HUES6 (cell line): ENCODE measurements at regions not wholly inside any gene's neighbourhood (a gene's known extent, or its start where the extent isn't known, plus 50 kb on each side); places are given as distances from the start of the nearest gene placed in this dataset.
"Not testable (repeated sequence)": the region's sequence is repeated elsewhere in the genome, so short reads cannot be mapped to it uniquely, and the experiment has no call there.

Experiments used
- H3K27ac ChIP-seq: 2 replicates; pipeline ENCODE4 v1.7.0; 2013; ENCODE audit warnings: low read depth, mild to moderate bottlenecking, low read length, inconsistent platforms
- H3K27me3 ChIP-seq: 2 replicates; pipeline ENCODE4 v1.6.1; 2013; ENCODE audit warnings: low read length; ENCODE audit not compliant: control insufficient read depth, insufficient read depth
- H3K36me3 ChIP-seq: 2 replicates; pipeline ENCODE4 v1.6.1; 2013; ENCODE audit warnings: low read length; ENCODE audit not compliant: control insufficient read depth, insufficient read depth
- H3K4me1 ChIP-seq: 2 replicates; pipeline ENCODE4 v1.6.1; 2013; ENCODE audit warnings: low read length; ENCODE audit not compliant: control insufficient read depth, insufficient read depth
- H3K4me3 ChIP-seq: 2 replicates; pipeline ENCODE4 v1.5.1; 2013; ENCODE audit warnings: low read depth, low read length
- H3K9ac ChIP-seq: one replicate; pipeline ENCODE4 v1.6.1; 2013; ENCODE audit warnings: mild to moderate bottlenecking, low read length
- H3K9me3 ChIP-seq: 2 replicates; pipeline ENCODE4 v1.6.1; 2013; ENCODE audit warnings: low read depth, low read length; ENCODE audit not compliant: control insufficient read depth, insufficient read depth

DNA sequence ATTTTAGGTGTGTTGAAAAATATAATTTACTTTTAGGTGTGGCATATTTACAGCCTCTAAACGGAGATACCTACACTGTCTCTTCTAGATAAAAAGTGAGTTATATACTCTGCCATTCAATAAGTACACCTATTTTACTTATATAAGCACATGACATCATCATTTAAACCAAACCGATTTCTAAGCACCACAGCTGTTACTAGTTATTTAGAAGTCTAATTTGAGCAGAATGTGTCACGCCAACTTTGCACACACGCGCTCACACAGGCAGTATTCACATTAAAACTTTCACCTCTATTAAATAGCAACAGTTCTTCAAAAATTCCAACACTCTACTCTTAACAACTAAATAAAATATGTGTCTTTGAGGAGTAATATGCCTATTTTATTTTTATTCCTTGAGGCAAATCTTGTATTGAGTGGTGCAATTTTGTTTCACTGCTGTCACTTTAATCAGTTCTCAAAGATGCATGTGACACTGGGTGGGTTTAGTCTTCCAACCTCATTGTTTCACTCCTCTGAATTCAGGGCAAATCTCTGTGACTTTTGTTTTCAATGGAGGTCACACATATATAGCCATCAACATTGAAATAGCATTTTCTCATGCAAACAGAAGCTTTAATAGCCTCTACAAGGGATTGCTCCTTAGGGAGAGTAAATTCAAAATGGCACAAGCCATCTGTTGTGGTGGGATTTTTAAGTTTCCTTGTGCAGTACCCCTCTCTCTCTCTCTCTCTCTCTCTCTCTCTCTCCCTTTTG, 721.0 kb downstream of the PLCL1 start:
- H3K36me3 ChIP-seq, result no peaks in the 10 kb centered on the region

DNA sequence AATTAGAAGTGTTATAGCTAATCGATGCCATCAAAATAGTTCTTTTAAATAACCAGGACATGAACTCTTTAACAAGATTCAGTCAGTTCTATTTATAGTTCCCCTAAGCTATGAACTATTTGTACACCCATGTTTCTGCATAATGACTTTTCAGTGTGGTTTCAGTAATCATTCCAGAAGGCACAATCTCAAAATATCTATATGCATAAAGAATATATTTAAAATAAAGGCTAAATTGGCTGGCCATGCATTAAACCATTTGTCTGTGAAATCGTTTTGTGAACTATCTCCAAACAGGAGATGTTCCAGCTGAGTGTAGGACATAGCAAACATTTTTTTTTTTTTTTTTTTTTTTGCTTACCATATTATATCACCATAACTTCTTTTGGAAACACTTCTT, 719.3 kb downstream of the PLCL1 start:
- peaks cover 11% of the 10 kb centered on the region; the same call in 1 of the 2 replicates for H3K4me1 ChIP-seq
- H3K27me3 ChIP-seq, result no peaks in the 10 kb centered on the region
- no peak overlapping the region for H3K9ac ChIP-seq
- no peak overlapping the region for H3K27ac ChIP-seq
- H3K36me3 ChIP-seq, result no peaks in the 10 kb centered on the region
- no peak overlapping the region for H3K4me3 ChIP-seq
- H3K9me3 ChIP-seq, result no peaks in the 10 kb centered on the region

More for the DNA sequence above, 721.0 kb downstream of the PLCL1 start:
- H3K4me1 ChIP-seq, result peaks cover 11% of the 10 kb centered on the region; the same call in 1 of the 2 replicates
- H3K9me3 ChIP-seq, result no peaks in the 10 kb centered on the region
- no peak overlapping the region for H3K4me3 ChIP-seq
- no peaks in the 10 kb centered on the region for H3K27me3 ChIP-seq
- H3K27ac ChIP-seq, result no peak overlapping the region
- H3K9ac ChIP-seq, result no peak overlapping the region

DNA sequence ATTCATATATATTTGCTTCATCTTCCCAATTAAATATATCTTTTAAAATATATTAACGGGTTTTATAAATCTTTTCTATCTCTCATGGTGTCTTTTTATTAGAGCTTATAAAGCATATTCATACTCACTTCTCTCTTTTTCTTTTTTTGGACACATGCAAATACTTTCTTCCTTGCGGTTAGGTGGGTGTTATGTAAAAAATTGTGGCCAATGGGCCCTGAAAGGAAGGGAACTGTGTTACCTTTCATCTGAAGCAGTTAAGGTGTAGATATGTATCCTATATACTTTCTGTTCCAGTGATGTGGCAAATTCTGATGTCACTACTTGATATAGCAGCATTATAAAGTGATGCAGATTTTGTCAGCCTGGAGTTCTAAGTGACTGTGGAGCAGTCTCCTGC, 714.5 kb downstream of the PLCL1 start:
- H3K4me1 ChIP-seq, result no peaks in the 10 kb centered on the region
- no peaks in the 10 kb centered on the region for H3K36me3 ChIP-seq
- H3K4me3 ChIP-seq, result no peak overlapping the region
- H3K9ac ChIP-seq, result no peak overlapping the region
- no peak overlapping the region for H3K27ac ChIP-seq
- H3K27me3 ChIP-seq, result no peaks in the 10 kb centered on the region
- no peaks in the 10 kb centered on the region for H3K9me3 ChIP-seq

DNA sequence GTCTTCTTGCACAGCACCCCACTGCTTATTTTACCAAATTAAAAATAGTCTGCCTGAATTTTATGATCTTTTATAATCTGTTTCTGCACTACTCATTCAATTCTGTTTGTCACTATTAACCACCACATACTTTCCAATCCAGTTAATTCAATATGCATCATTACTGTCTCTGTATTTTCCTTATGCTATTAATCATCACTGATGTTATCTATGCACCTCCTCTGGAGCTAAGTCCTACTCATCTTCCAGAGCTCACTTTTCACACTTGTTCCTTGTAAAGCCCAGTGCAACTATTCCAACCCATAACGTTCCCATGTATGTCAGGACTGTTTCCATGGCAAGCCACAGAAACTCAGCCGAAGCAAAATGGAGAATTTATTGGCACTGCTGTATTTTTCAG, 713.6 kb downstream of the PLCL1 start:
- Histone ChIP-seq H3K4me1 (no peaks in the 10 kb centered on the region), H3K27ac (no peak overlapping the region), H3K4me3 (no peak overlapping the region), H3K27me3 (no peaks in the 10 kb centered on the region), H3K36me3 (no peaks in the 10 kb centered on the region), H3K9ac (no peak overlapping the region), H3K9me3 (no peaks in the 10 kb centered on the region)

DNA sequence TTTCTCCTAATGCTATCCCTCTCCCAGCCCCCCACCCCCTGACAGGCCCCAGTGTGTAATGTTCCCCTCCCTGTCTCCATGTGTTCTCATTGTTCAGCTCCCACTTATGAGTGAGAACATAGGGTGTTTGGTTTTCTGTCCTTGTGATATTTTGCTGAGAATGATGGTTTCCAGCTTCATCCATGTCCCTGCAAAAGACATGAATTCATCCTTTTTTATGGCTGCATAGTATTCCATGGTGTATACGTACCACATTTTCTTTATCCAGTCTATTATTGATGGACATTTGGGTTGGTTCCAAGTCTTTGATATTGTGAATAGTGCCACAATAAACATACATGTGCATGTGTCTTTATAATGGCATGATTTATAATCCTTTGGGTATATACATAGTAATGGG, 704.2 kb downstream of the PLCL1 start:
- H3K4me3 ChIP-seq, H3K9me3 ChIP-seq, H3K36me3 ChIP-seq, H3K4me1 ChIP-seq, H3K27me3 ChIP-seq, H3K9ac ChIP-seq, H3K27ac ChIP-seq: not testable (repeated sequence)

DNA sequence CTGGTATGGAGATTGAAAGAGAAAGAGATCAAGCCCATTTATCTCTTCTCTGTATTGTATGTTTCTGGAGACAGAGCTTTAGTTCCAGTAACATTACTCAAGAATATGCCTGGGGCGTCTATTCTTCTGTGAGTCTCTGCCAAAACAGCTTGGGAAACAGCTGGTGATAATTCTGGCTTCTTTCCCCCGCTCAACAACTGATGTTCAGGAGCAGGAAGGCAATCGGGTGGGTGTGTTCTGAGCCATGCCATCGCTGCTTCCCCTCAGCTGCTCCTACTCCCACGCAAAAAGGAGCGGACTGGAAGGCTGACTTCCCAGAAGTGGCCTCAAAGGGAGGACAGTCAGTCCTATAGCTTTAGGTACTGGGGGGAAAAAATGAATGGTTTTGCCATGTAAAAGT, 695.1 kb downstream of the PLCL1 start:
- peaks cover 11% of the 10 kb centered on the region; the same call in 1 of the 2 replicates for H3K4me1 ChIP-seq
- H3K27me3 ChIP-seq, result no peaks in the 10 kb centered on the region
- no peaks in the 10 kb centered on the region for H3K9me3 ChIP-seq
- H3K4me3 ChIP-seq, result no peak overlapping the region
- H3K9ac ChIP-seq, result no peak overlapping the region
- no peak overlapping the region for H3K27ac ChIP-seq
- H3K36me3 ChIP-seq, result no peaks in the 10 kb centered on the region

DNA sequence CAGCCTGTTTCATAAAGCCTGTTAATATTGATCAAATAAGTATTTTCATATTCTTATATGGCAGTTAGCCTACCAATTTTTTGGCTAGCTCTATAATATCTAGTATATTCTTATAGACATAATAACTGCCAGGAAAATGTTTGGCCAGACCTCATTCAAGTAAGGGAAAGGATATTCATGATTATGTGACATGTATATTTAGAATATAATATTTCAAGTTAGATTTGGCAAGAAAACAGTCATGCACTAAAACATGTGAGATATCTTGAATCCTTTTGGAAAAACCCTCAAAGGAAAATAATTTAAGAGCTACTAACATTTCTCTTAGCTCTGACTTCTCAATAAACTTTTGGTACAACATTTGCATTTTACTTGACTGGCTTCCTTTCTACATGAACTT, 694.1 kb downstream of the PLCL1 start:
- no peaks in the 10 kb centered on the region for H3K36me3 ChIP-seq
- no peak overlapping the region for H3K27ac ChIP-seq
- H3K9me3 ChIP-seq, result no peaks in the 10 kb centered on the region
- no peak overlapping the region for H3K4me3 ChIP-seq
- no peaks in the 10 kb centered on the region for H3K27me3 ChIP-seq
- no peak overlapping the region for H3K9ac ChIP-seq
- peaks cover 11% of the 10 kb centered on the region; the same call in 1 of the 2 replicates for H3K4me1 ChIP-seq

DNA sequence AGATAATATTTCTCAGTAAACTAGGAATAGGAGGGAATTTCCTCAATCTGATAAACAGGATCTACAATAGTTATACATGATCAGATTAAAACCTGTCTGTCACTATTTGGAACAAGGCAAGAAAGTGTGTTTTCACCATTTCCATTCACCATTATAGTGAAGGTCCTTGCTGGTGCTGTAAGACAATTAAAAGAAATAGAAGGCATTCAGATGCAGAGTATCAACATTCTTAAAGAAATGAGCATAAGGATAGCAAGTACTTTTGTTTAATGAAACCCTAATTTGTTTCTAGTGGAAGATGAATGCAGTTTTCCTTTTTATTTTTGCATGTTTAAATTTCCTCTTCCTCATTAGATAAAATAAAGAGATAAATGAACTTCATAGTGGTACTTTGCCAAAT, 693.7 kb downstream of the PLCL1 start:
- H3K4me3 ChIP-seq, result no peak overlapping the region
- no peaks in the 10 kb centered on the region for H3K9me3 ChIP-seq
- H3K36me3 ChIP-seq, result no peaks in the 10 kb centered on the region
- H3K27ac ChIP-seq, result no peak overlapping the region
- no peaks in the 10 kb centered on the region for H3K27me3 ChIP-seq
- no peak overlapping the region for H3K9ac ChIP-seq
- peaks cover 11% of the 10 kb centered on the region; the same call in 1 of the 2 replicates for H3K4me1 ChIP-seq

DNA sequence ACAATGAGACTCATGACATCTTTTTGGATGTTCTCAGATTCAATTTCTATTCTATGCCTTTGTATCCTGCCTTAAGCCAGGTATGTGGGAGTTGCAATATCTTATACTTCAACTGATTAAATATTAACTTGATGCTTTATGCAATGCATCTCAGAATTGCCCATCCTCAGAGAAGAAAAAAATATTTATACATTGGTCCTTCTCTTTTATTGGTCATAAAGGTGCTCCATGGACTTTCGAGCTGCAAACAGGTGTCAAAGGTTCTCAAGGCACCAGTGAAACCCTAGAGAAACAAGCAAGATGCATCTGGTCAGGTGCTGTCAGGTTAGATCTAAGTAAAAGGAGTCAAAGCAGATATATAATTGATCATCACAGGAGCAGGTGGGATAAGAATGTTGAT, 690.5 kb downstream of the PLCL1 start:
- no peaks in the 10 kb centered on the region for H3K36me3 ChIP-seq
- no peaks in the 10 kb centered on the region for H3K27me3 ChIP-seq
- H3K9ac ChIP-seq, result no peak overlapping the region
- H3K27ac ChIP-seq, result no peak overlapping the region
- H3K4me1 ChIP-seq, result peaks cover 11% of the 10 kb centered on the region; the same call in 1 of the 2 replicates
- H3K4me3 ChIP-seq, result no peak overlapping the region
- H3K9me3 ChIP-seq, result no peaks in the 10 kb centered on the region

DNA sequence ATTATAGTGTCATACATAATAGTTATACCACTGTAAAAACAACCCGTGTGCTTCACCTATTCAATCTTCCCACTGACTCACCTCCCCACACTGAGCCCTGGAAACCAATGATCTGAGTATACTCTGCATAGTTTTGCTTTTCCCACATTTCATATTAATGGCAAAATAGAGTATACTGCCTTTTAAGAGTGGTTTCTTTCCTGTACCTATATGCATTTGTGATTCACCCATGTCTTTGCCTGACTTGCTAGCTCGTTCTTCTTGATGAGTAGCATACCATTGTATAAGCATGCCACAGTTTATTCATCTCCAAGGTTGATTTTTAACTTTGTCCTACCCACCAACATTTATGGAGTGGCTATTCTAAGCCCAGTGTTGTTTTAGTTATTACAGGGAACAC, 686.4 kb downstream of the PLCL1 start:
- Histone ChIP-seq H3K27me3 (no peaks in the 10 kb centered on the region), H3K9me3 (no peaks in the 10 kb centered on the region), H3K9ac (no peak overlapping the region), H3K4me3 (no peak overlapping the region), H3K36me3 (no peaks in the 10 kb centered on the region), H3K27ac (no peak overlapping the region), H3K4me1 (no peaks in the 10 kb centered on the region)

DNA sequence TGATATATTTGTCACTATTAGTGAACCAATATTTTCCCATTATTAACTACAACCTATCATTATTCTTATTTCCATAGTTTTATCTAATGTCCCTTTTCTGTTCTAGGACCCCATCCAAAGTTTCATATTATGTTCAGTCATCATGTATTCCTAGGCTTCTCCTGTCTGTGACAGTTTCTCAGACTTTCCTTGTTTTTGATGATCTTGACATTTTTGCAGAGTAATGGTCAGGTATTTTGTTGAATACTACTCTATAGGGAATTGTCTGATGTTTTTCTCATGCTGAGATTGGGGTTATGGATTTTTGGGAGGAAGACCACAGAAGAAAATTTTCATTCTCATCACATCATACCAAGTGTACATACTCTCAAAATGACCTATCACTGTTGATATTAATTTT, 684.6 kb downstream of the PLCL1 start:
- Histone ChIP-seq H3K9me3 (no peaks in the 10 kb centered on the region), H3K4me1 (no peaks in the 10 kb centered on the region), H3K27me3 (no peaks in the 10 kb centered on the region), H3K27ac (no peak overlapping the region), H3K9ac (no peak overlapping the region), H3K4me3 (no peak overlapping the region), H3K36me3 (no peaks in the 10 kb centered on the region)
